NCI-H2171 treated with DMSO at 0.1 percent for 48 hours (cell line): ENCODE measurements at regions not wholly inside any gene's neighbourhood (a gene's known extent, or its start where the extent isn't known, plus 50 kb on each side); places are given as distances from the start of the nearest gene placed in this dataset.

Experiments used
- DNase-seq: peaks from one replicate; lab custom pipeline; 2025; lab: John Stamatoyannopoulos, UW

GRCh38 chr1:199109160-199109559 lies 470.3 kb downstream of the PTPRC start:
- DNase-seq = no peak

GRCh38 chr1:199112365-199112764 lies 473.5 kb downstream of the PTPRC start:
- no peak for DNase-seq

- DNase-seq = peak; percentile 43
Observed at GRCh38 chr1:199113265-199113869, 474.5 kb downstream of the PTPRC start.

GRCh38 chr1:199116488-199116887 lies 477.6 kb downstream of the PTPRC start:
- no peak for DNase-seq

- DNase-seq = no peak
Observed at GRCh38 chr1:199121047-199121446, 482.2 kb downstream of the PTPRC start.

GRCh38 chr1:199122085-199122484 lies 483.2 kb downstream of the PTPRC start:
- DNase-seq = no peak

- no peak for DNase-seq
Observed at GRCh38 chr1:199122532-199123311, 483.9 kb downstream of the PTPRC start.

GRCh38 chr1:199123615-199124014 lies 484.8 kb downstream of the PTPRC start:
- no peak for DNase-seq

- no peak for DNase-seq
Observed at GRCh38 chr1:199124351-199124750, 485.5 kb downstream of the PTPRC start.

- no peak for DNase-seq
Observed at GRCh38 chr1:199129247-199129646, 490.4 kb downstream of the PTPRC start.

- no peak for DNase-seq
Observed at GRCh38 chr1:199132006-199132405, 493.2 kb downstream of the PTPRC start.

- DNase-seq = no peak
Observed at GRCh38 chr1:199135901-199136300, 497.1 kb downstream of the PTPRC start.

- no peak for DNase-seq
Observed at GRCh38 chr1:199138061-199138460, 499.2 kb downstream of the PTPRC start.

GRCh38 chr1:199149591-199149990 lies 510.8 kb downstream of the PTPRC start:
- no peak for DNase-seq

GRCh38 chr1:199150756-199151155 lies 511.9 kb downstream of the PTPRC start:
- DNase-seq = no peak

- no peak for DNase-seq
Observed at GRCh38 chr1:199151634-199152425, 513.0 kb downstream of the PTPRC start.

- no peak for DNase-seq
Observed at GRCh38 chr1:199152676-199153075, 513.8 kb downstream of the PTPRC start.

GRCh38 chr1:199155166-199156019 lies 516.6 kb downstream of the PTPRC start:
- no peak for DNase-seq

GRCh38 chr1:199157494-199157893 lies 518.7 kb downstream of the PTPRC start:
- no peak for DNase-seq

- DNase-seq = no peak
Observed at GRCh38 chr1:199160521-199161318, 521.9 kb downstream of the PTPRC start.

GRCh38 chr1:199161319-199161680 lies 522.5 kb downstream of the PTPRC start:
- DNase-seq = no peak
